Neutrophil (primary cell): ENCODE measurements at regions not wholly inside any gene's neighbourhood (a gene's known extent, or its start where the extent isn't known, plus 50 kb on each side); places are given as distances from the start of the nearest gene placed in this dataset.

Source experiments
- H3K27ac ChIP-seq: fragments of 200-600 bp; sonication (generic); 2 replicates; pipeline ENCODE4 v1.5.1; 2016; ENCODE audit warnings: mild to moderate bottlenecking, moderate library complexity
- H3K27me3 ChIP-seq: fragments of 200-600 bp; sonication (generic); 2 replicates; pipeline ENCODE4 v1.6.0; 2016; ENCODE audit warnings: mild to moderate bottlenecking
- H3K36me3 ChIP-seq: fragments of 200-600 bp; sonication (generic); 2 replicates; pipeline ENCODE4 v1.5.1; 2017
- H3K4me1 ChIP-seq, 2 experiments: fragments of 200-600 bp in 1 of 2; sonication (generic) in 1 of 2; 1 replicate in 1 of 2; 2 replicates in 1 of 2; pipeline versions ENCODE4 v1.5.1 to v1.6.1; 2013 to 2016; ENCODE audit warnings: low read depth in 1 of 2, low read length in 1 of 2, mild to moderate bottlenecking in 1 of 2, moderate library complexity in 1 of 2; ENCODE audit not compliant: control insufficient read depth in 1 of 2, insufficient read depth in 1 of 2
- H3K4me3 ChIP-seq, 2 experiments: fragments of 200-600 bp in 1 of 2; sonication (generic) in 1 of 2; 1 replicate in 1 of 2; 2 replicates in 1 of 2; pipeline ENCODE4 v1.5.1; 2013 to 2016; ENCODE audit warnings: low read depth in 1 of 2, low read length in 1 of 2, mild to moderate bottlenecking in 1 of 2, moderate library complexity in 1 of 2
- H3K9me3 ChIP-seq: fragments of 200-600 bp; sonication (generic); 2 replicates; pipeline ENCODE4 v1.5.1; 2016
- TF ChIP-seq, protein P1 (sequence below): fragments of 200-600 bp; sonication (generic); IDR thresholded peaks from 2 replicates; pipeline ENCODE4 v1.5.1; 2016; ENCODE audit warnings: antibody characterized with exemption

- Histone ChIP-seq H3K9me3 (peaks cover 7% of the 10 kb centered on the region), H3K4me3 (no peak overlapping the region), H3K4me1 (no peaks in the 10 kb centered on the region), H3K27me3 (no peaks in the 10 kb centered on the region), H3K27ac (no peak overlapping the region), H3K36me3 (no peaks in the 10 kb centered on the region)
- TF ChIP-seq, protein P1, sequence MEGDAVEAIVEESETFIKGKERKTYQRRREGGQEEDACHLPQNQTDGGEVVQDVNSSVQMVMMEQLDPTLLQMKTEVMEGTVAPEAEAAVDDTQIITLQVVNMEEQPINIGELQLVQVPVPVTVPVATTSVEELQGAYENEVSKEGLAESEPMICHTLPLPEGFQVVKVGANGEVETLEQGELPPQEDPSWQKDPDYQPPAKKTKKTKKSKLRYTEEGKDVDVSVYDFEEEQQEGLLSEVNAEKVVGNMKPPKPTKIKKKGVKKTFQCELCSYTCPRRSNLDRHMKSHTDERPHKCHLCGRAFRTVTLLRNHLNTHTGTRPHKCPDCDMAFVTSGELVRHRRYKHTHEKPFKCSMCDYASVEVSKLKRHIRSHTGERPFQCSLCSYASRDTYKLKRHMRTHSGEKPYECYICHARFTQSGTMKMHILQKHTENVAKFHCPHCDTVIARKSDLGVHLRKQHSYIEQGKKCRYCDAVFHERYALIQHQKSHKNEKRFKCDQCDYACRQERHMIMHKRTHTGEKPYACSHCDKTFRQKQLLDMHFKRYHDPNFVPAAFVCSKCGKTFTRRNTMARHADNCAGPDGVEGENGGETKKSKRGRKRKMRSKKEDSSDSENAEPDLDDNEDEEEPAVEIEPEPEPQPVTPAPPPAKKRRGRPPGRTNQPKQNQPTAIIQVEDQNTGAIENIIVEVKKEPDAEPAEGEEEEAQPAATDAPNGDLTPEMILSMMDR, result no peak
Measured at GRCh38 chr7:9186730-9187129, 753.3 kb downstream of the NXPH1 start.

DNA sequence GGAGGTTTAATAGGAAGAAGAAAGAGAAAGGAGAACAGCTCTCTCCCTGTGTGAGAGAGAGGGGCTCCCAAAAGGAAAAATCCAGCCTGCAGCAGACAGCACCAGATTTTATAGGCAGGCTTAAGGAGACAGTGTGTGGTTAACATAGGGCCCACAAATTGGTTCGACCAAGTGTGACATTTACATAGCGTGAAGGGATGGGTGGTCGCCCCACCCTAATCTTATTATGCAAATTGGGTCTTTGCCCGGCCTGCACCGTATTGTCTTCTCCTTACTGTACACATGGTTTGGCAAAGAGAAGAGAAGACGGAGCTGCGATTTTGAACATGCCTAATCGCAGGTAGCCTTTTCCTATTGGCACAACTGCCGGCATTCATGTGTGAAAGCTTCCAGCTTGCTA, 756.3 kb downstream of the NXPH1 start:
- H3K27ac ChIP-seq, result no peak overlapping the region
- no peaks in the 10 kb centered on the region for H3K27me3 ChIP-seq
- H3K36me3 ChIP-seq, result no peaks in the 10 kb centered on the region
- TF ChIP-seq, protein P1, result no peak
- no peaks in the 10 kb centered on the region for H3K9me3 ChIP-seq
- no peaks in the 10 kb centered on the region for H3K4me1 ChIP-seq
- H3K4me3 ChIP-seq, result no peak overlapping the region

- Histone ChIP-seq H3K9me3 (peaks cover 4% of the 10 kb centered on the region), H3K36me3 (no peaks in the 10 kb centered on the region), H3K27me3 (no peaks in the 10 kb centered on the region), H3K4me1 (no peaks in the 10 kb centered on the region), H3K4me3 (no peak overlapping the region), H3K27ac (no peak overlapping the region)
- TF ChIP-seq, protein P1, result no peak
Measured at GRCh38 chr7:9192969-9193368, 759.6 kb downstream of the NXPH1 start.

DNA sequence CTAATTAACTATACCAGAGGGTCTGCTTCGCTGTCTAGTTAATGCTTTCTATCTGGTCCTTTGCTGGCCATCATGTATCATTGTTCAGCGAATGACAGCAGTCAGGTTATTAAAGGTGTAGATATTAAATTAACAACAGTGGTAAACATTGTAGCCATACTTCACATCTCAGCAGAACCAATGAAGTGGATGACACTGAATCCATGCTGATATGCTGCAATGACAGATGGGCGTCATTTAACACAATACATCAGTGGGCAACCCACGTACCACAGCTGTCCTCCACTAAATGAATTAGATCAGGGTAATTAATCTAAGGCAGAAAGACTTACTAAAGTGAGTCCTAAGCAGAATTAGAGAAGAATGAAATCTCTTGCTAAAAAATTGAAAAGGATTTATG, 767.2 kb downstream of the NXPH1 start:
- no peak overlapping the region for H3K27ac ChIP-seq
- H3K4me3 ChIP-seq, result no peak overlapping the region
- H3K36me3 ChIP-seq, result no peaks in the 10 kb centered on the region
- no peaks in the 10 kb centered on the region for H3K27me3 ChIP-seq
- TF ChIP-seq, protein P1, result no peak
- no peaks in the 10 kb centered on the region for H3K9me3 ChIP-seq
- no peaks in the 10 kb centered on the region for H3K4me1 ChIP-seq

DNA sequence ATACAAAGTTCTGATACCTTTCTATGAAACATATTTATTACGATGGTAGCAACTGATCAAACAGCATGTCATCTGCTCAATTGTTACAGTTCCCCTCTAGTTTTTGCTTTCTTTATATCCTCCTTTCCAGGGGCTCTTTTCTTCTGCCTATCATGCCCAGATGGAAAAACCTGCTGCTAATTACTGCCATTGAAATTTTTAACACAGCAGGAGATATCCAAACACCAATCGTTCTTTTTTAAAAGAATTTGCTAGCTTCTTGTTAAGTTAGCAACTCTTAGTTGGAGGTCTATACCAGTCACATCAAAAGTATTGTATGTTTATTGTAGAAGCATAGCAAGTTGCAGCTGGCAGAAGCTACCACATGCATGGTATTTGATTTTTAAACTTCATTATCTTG, 768.5 kb downstream of the NXPH1 start:
- H3K27me3 ChIP-seq, result no peaks in the 10 kb centered on the region
- H3K27ac ChIP-seq, result no peak overlapping the region
- H3K36me3 ChIP-seq, result no peaks in the 10 kb centered on the region
- no peaks in the 10 kb centered on the region for H3K4me1 ChIP-seq
- H3K4me3 ChIP-seq, result no peak overlapping the region
- TF ChIP-seq, protein P1, result no peak
- no peaks in the 10 kb centered on the region for H3K9me3 ChIP-seq

DNA sequence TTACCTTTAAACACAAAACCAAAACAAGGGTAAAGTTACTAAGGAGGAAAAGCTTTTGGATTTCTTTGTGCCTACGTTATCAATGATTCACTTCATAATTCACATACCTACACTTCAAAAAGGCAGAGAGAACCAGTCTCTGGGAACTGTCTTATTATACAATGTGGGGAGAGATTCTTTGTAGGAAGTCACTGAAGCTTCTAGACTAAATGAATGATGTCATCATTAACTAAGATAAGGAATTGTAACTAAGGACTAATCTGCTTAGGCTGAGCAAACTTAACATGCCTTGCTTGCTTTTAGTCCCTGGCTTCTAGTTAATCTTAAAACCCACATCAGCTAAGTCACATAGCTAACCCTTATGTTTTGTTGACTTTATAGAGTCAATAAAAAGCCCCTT, 771.2 kb downstream of the NXPH1 start:
- Histone ChIP-seq H3K4me1 (no peaks in the 10 kb centered on the region), H3K36me3 (no peaks in the 10 kb centered on the region), H3K9me3 (no peaks in the 10 kb centered on the region), H3K27ac (no peak overlapping the region), H3K27me3 (no peaks in the 10 kb centered on the region), H3K4me3 (no peak overlapping the region)
- TF ChIP-seq, protein P1, result no peak
